Globus pallidus (tissue), 1 donor: ENCODE measurements at regions not wholly inside any gene's neighbourhood (a gene's known extent, or its start where the extent isn't known, plus 50 kb on each side); places are given as distances from the start of the nearest gene placed in this dataset.

Experiments used
- DNase-seq: peaks from one replicate; pipeline ENCODE4 v3.0.0-alpha.2; 2015; ENCODE audit warnings: low spot score

DNA sequence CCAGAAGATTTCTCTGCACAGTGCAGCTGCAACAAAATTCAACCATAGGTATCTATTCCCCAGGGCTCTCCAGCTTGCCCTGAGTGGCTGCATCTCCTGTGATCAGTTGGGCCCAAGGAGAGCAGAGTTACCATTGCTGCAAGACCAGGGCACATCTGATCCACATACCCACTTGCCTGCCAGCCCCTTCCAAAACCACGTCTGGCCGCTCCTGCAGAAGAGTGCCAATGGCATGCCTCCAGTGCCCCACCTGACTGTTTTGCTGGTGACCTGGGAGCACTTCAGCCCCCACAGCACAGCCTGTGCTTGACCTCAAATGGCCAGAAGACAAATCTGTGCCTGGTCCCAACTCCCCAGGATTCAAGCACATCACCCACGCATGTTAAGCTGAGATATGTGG lies 526.1 kb upstream of the GBE1 start:
- no peak for DNase-seq

DNA sequence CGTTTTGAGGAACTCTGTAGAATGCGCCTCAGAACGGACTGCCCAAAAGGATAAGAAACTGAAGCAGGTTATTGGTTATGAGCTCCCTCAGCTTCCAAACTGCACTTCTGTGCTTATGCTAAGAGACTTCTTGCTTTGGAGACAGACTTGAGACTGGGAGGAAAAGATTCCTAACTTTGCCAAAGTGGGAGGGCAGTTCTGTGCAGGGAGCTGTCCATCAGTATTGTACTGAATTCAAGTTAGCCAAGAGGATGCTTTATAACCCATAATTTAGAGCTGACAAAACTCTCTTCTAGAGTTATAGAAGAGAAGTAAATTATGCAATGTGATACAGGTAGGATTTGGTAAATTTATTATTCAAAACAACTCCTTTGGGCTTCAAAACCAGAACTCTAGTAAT lies 519.8 kb upstream of the GBE1 start:
- DNase-seq = no peak

DNA sequence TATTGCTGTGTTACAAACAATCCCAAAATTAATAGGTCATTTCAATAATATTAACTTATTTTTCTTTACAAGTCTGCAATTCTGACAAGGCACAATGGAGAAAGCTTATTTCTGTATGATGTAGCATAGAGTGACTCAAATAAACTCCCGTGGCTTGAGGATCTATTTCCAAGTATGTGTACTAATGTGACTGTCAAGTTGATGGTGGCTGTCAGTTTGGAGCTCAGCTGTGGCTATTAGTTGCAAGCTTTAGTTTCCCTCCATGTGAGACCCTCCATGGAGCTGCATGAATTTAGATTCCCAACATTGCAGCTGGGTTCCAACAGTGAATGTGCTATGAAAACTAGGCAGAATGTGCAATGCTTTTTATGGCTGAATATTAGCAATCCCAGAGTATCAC lies 515.5 kb upstream of the GBE1 start:
- DNase-seq = no peak

DNA sequence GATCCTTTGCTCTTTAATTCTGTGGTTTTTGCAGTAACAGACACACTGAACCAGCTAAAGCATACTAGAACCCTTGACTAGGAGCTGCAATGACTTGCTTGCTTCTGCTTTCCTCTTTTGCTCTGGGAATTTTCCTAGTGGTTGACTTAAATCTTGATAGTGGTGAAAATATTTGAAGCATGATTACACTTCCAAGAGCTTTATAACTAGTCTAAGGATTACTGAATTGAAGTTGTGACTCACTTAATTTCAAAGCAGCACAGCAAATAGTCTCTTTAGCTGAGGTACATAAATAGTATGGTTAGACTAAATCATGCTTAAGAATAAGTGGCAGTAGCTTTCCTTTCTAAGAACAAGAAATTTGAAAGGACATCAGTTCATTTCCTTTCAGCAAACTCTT lies 513.5 kb upstream of the GBE1 start:
- no peak for DNase-seq

DNA sequence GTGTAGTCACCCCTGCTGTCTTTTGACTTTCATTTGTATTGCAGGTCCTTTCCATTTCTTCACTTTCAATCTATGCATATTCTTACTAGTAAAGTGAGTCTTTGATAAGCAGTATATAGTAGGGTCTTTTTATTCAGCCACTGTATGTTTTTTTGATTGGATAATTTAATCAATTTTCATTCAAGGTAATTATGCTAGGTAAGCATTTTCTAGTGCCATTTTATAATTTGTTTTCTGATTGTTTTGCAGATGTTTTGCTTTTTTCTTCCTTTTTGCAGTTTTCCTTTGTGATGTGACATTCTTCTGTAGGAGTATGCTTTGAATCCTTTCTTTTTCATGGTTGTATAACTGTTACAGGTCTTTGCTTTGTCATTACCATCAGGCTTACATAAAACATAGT lies 504.3 kb upstream of the GBE1 start:
- DNase-seq = no peak

DNA sequence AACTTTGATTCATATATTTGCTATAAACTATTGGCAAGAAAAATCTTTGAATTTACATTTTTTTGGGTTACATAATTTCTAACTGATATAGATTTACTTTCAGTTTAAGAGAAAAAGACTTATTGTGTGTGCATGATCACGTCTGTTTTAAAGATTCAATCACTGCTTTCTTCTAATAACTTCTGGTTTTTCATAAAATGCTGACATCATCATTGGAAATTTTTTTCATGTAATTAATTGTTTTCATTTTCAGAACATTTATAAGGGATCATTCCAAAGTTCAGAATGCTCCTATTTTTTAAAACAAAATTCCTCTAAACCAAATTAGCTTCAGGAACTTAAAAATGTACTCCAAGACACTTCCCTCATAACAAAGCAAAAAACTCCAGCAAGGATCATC lies 500.7 kb upstream of the GBE1 start:
- DNase-seq = no peak

DNA sequence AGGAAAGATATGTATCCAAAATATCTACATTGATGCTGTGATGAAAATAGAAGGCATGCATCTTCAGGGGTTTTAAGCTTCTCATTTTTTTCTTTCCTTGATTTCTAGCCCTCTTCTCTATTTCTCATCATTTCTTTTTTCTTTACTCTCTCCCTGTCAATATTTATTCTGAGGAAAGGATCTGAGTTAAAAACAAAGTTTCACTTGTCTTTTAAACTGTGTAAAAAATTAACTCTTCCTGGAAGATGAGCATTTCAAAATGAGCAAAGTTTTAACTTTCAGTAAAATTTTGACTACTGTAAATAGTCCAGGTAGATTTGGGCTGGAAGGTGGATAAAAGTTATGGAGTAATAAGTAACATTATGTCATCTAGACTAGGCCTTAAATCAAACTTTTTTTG lies 500.2 kb upstream of the GBE1 start:
- no peak for DNase-seq

DNA sequence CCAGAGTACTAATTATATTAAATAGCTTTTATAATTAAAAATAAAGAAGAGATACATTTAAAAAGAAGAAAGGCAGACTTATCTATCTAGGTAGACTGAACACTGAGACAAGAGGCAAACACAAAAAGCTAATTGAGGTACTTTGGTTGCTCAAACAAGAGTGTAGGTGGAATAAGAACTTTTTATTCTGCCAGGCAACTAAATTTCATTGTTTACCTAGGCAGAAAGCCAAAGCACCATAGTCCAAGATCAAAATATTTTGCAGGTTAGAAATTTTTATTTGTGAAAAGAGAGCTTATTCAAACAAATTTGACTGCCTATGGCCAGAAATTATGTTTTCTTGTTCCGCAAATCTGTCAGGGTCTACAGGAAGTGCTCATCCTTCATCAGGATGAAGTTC lies 499.6 kb upstream of the GBE1 start:
- DNase-seq = no peak

DNA sequence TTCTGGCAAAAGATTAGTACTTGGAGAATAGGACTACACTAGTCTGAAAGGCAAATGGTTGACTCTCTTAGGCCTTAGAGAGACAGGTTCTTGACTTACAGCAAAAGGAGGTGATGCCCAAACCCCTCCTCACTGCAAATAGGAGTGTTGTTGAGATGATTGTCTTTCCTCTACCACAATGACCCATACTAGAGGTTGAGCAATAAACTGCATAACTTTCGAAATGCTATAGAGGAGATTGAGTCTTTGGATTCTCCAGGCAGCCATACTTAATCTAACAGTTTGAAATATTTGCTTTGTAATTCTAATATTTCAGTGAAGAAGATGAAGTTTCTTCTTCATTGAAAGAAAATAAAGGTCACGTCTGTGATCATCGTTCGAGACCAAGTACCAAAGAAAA lies 498.5 kb upstream of the GBE1 start:
- no peak for DNase-seq

DNA sequence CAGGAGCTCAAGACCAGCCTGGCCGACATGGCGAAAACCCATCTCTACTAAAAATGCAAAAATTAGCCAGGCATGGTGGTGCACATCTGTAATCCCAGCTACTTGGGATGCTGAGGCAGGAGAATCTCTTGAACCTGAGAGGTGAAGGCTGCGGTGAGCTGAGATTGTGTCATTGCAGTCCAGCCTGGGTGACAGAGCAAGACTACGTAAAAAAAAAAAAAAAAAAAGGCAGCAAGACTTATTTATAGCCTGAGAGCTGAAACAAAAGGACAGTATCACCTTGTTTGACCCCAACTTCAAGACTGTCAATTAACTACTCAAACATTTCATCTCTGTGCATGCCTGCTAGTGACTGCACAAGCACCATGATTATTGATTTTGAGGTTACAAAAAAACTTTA lies 478.9 kb upstream of the GBE1 start:
- no peak for DNase-seq

DNA sequence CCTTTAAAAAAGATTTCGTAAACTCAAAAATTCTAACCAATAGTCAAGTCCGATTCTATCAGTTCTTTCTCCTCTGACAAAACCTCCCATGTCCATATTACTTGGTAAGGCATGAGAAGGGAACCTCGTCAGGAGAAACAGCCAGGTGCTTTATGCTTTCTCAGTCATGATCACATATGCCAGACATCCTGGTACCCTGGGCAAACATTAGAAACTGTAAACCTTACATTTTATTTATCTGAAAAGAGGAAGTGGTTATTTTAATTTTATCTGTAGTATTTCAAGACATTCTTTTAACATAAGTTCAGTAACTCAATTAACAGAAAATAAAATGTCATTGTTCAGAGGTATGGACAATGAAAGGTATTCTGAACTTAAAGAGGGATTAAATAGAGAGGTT lies 474.8 kb upstream of the GBE1 start:
- no peak for DNase-seq

DNA sequence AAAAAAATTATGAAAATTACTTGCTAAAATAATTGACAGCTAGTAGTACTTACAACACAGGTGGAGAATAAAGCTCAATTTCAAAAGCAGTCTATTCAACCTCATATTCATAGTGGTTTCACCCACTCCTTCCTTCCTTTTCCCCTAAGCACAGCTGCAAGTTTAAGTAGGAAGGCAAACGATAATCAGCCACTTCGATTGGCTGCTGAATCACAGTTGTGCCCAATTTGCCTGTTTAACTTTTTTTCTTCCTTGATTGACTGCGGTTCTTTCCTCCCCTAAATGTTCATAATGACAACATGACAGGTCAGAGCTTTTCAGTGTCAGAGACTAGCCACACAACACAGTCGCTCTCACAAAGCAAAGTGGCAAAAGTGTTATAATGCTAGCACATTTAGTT lies 468.0 kb upstream of the GBE1 start:
- DNase-seq = no peak

DNA sequence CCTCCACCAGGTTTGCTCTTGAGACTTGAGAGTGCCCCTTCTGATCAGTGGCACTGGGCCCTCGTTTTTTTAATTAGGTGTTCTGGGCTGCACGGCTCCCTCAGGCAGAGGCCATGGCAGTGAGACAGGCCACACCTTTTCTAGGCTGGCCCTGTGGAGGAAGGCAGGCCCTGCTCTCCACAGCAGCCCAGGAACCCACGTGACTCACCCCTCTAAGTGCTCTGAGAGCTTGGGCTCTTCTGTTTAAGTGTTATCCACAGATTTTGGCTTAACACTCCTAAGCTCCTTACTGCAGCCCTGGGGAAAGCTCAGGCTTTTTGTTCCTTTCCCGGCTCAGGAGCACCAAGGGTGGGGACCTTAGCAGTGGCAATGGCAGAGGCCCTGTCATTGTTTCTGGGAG lies 463.2 kb upstream of the GBE1 start:
- DNase-seq = no peak

DNA sequence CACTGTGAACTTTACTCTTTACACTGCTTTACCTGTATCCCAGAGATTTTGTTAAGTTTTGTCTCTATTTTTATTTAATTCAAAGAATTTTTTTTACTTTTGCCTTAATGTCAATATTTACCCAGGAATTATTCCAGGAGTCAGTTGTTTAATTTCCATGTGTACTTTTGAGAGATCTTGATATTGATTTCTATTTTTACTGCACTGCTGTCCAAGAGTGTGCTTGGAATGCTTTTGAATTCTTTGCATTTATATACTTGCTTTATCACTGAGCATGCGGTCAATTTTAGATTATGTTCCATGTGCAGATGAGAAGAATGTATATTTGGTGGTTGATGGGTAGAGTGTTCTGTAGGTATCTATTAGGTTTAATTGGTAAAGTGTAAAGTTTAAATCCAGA lies 461.0 kb upstream of the GBE1 start:
- no peak for DNase-seq

DNA sequence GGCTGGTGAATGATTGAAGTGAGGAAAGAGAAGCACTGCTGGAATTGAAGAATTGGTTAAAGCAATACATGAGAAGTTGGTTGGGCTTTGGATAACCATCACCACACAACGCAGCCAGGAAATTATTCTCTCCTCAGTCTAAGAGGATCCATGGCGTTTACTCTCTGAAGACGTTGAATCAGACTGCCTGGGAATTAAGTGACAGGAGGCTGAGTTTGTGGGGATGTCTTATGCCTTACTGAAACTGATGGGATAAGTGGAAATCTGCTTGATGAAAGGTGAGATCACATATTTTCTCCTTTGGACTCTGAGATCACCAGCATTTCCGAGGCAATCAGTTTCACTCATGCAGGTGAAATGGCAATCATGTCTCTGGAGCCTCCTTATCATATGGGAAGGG lies 456.1 kb upstream of the GBE1 start:
- no peak for DNase-seq

DNA sequence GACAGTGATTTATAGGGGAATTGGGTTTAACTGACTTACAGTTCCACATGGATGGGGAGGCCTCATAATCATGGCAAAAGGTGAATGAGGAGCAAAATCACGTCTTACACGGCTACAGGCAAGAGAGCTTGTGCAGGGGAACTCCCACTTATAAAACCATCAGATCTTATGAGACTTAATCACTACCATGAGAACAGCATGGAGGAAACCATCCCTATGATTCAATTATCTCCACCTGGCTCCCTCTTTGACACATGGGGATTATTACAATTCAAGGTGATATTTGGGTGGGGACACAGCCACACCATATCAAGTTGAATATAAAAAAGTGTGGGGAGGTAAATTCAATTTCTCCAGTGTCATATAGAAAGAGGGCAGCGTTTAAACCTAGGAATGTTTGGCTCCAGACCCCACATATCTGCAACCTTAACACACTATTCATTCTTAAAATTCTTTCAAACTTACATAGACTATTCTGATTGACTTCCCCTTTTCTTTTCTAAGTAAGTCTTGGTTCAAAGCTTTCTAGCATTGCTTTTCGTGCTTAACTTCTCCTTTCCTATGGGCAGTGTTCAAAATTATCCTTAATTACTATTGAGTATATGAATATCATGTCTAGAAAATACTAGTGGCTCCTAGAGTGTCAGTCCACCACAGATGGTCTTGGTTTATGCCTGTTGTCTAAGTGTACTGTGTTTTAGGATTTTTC lies 446.7 kb upstream of the GBE1 start:
- DNase-seq = no peak

DNA sequence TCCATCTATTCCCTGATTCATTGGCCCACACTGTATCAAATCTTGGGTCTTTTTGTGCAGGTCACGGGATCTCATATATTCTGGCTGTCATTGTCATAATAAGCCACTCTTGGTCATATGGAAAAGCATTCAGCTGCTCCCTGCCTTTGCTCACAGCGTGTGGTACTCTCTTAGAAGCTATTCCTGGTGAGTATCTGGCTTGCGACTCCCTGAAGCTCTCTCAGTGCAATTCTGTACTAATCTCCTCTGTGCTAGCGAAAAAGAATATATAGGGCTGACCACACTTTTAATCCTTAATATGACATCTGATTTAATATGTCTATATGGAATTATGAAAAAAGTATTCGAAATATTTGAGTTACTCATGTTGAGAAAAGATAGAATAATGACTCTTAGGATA lies 440.8 kb upstream of the GBE1 start:
- no peak for DNase-seq

DNA sequence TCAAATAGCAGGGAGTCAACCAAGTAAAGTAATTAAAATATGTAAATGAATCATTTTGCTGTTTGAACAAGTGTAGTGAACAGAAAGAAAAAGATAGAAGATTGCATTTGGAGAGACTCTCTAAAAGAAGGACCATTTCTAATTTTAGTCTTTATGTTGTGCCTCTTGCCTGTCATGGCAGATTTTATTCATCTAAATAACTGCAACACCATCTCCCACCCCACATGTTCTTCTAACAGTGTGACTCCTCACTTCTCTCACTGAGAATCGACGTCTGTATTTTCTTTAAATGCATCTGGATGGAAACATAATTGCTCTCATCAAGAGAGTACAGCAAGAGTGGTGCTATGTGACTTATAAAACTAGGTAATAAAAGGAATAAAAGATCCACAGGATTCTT lies 439.9 kb upstream of the GBE1 start:
- no peak for DNase-seq

DNA sequence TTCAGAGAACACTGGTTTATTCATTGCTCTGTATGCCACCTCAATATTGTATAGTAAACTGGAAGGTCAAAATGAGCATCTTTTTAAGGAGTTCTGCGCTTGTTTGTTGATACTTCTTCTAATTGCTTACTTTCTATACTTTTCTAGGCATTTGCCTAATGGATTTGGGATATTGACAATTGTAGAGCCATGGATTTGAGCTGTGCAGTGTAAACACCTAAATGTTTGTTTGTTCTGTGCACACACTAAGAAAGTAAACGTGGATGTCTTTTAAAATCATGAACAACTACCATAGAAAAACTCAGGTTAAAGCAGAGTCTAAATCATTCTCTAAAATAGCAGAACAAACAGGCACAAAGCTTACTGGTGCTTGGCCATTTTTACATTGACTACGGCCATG lies 436.6 kb upstream of the GBE1 start:
- DNase-seq = no peak

DNA sequence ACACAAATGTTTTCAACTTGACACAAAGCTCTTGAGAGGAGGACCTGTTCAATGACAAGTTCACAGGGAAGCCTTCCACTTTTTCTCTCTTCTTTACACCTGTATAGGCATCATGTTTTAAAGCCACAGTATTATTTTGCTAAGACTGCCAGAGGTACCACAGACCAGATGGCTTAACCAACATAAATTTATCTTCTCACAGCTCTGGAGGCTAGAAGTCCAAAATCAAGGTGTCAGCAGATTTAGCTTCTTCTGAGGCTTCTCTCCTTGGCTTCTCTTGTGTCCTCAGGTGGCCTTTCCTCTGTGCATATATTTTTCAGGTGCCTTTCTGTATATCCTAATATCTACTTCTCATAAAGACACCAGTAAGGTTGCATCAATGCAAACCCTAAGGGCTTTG lies 435.2 kb upstream of the GBE1 start:
- no peak for DNase-seq

DNA sequence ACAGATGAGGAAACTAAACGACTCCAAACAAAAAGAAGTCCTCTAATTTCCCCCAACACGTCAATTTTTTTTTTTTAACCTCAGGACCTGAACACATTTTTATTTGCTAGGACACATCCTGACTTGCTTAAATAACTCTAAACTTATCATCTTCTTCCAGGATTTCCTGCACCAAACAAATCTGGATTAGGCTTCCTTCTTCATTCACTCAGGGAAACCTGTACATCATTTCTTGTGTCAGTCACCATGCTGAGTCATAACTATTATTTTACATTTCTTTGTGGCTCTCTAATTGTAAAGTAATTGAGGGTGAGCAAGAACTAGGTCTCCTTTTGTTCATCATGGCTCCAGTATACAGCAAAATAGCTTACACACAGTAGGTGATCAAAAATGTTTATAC lies 433.4 kb upstream of the GBE1 start:
- no peak for DNase-seq

DNA sequence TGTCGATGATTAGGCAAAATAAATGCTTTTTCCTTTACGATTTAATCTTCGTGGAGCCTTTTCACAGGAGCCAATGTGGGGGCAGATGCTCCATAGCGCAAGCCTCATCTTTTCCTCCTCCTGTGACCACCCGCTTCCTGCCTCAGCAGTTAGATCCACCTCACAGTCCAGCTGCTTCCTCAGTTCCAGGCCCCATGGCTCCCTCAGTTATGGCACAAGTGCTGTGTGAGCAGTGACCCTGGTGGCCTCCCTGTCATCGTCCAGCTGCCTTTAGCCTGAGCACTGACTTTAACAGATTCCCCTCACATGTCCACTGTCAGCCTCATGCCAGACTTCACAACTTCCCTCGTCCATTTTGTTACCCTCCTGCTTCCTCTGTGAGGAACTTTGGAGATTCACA lies 424.6 kb upstream of the GBE1 start:
- no peak for DNase-seq

DNA sequence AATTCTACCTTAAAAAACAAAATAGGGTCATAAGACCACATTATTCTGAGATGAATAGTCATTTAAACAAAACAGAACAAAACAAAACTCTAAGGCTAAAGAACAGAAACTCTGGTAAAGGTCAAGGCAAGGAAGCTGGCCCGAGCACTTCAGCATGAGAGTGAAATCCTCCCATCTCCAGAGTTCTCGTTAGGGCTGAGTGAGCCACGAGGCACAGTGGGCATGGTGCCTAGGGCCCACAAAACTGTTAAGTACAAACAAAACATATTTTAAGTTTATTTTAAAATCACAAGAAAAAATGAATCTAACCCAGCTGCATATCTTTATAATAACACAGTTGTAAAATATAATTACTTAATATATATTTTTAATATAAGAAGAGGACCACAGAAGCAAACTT lies 417.8 kb upstream of the GBE1 start:
- no peak for DNase-seq

DNA sequence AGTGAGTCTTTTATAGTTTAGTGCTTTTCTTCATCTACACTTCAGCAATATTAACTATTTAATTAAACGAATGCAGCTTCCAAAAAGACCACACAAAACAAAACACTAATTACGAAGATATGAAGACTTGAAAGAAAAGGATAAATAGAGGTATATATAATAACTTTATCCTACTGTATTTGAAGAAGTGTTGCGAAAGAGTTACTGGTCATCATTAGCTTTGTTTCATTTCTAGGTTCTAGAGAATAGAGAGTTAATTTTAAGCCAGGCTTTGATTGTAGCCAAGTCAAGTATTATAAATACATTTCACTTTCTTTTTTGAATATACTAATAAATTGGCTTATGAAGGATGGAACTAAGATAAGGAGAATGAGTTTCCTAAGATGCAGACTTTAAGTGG lies 416.8 kb upstream of the GBE1 start:
- no peak for DNase-seq

DNA sequence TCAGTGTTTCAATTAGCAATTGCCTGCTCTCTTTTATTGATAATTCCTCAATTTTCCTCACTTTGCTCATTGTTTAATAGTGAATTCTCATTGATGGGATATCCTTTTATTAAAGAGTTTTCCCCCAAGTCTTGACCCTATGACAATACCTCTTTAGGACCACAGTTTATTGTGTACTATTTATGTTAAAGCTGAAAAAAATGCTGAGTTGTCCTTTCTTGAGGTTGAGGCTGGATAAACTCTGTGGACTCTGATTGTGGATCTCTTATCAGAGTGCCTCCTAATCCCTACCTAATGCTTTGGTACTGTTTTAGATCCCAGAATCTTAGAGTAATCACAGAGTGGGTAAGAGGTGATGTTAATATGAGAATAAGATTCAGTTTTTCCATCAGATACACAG lies 416.3 kb upstream of the GBE1 start:
- DNase-seq = no peak
